ENCODE measurements at regions not wholly inside any gene's neighbourhood (a gene's known extent, or its start where the extent isn't known, plus 50 kb on each side); places are given as distances from the start of the nearest gene placed in this dataset.
"Not testable (repeated sequence)": the region's sequence is repeated elsewhere in the genome, so short reads cannot be mapped to it uniquely, and the experiment has no call there.

GRCh38 chr20:19916531-19917485 is 100.4 kb upstream of the NAA20 start:
- in situ Hi-C loops (cut with HindIII; ENCODE audit: low pct_unique_long_range_greater_than_20kb, low sequenced_read_pairs): no loop called here
- no peak for TF ChIP-seq JUND (IDR thresholded peaks at IDR 0.05; ENCODE audit: low read depth)
- DNase-seq (ENCODE audit: low read depth in 1 of 2, low spot score in 1 of 2): no peak

GRCh38 chr20:19918965-19919329 is 98.2 kb upstream of the NAA20 start:
- in situ Hi-C loops (cut with HindIII; ENCODE audit: low pct_unique_long_range_greater_than_20kb, low sequenced_read_pairs): no loop called here
- TF ChIP-seq JUND (IDR thresholded peaks at IDR 0.05; ENCODE audit: low read depth): no peak
- DNase-seq (ENCODE audit: low read depth in 1 of 2, low spot score in 1 of 2): no peak

DNA sequence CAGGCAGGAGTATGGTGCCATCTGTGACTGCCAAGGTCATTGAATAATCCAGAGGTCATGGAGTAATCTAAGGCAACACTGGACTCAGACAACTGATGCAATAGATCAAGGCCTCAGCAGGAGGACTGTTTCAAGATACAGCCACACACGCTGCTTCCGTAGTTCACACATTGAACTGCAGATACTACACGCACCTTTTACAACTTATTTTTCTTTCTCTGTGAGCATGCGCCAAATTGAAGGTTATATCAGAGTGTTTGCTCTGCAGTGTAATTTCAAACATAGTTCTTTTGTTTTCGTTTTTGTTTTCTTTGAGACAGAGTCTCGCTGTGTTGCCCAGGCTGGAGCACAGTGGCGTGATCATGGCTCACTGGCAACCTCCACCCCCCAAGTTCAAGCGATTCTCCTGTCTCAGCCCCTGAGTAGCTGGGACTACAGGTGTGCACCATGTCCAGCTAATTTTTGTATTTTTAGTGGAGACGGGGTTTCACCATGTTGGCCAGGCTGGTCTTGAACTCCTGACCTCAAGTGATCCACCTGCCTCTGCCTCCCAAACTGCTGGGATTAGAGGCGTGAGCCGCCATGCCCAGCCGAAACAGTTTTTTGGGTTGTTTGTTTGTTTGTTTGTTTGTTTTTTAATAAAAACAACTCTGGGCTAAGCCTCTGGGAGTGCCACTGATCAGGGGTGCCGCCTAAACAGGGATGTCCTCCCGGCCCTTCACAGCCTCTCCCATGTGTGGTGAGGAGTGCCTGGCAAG is 96.6 kb upstream of the NAA20 start:
- no peak for TF ChIP-seq JUND (IDR thresholded peaks at IDR 0.05; ENCODE audit: low read depth)
- DNase-seq (ENCODE audit: low read depth in 1 of 2, low spot score in 1 of 2): no peak
- in situ Hi-C loops (cut with HindIII; ENCODE audit: low pct_unique_long_range_greater_than_20kb, low sequenced_read_pairs): no loop called here

DNA sequence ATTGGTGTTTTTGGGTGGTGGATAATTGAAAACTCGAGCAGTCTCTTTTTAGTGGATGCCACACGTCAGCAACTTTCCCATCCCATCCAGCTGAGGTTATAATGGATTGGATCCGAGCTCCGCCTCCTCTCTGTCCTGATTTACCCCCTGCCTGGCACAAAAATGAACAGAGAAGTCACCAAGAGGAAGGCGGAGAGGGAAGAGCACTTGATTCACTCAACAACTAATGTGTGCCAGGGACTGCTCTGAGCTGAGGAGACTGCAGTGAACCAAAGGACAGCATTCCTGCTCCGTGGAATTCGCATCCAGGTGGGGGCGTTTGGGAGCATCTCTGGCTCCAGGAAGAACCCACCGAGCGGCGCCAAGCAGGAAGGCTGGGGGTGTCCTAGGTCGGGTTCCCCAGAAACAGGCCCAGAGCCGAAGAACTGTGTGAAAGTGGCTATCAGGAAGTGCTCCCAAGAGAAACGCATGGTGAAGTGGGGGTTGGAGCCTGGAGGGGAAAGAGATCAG is 95.8 kb upstream of the NAA20 start:
- in situ Hi-C loops (cut with HindIII; ENCODE audit: low pct_unique_long_range_greater_than_20kb, low sequenced_read_pairs): no loop called here

DNA sequence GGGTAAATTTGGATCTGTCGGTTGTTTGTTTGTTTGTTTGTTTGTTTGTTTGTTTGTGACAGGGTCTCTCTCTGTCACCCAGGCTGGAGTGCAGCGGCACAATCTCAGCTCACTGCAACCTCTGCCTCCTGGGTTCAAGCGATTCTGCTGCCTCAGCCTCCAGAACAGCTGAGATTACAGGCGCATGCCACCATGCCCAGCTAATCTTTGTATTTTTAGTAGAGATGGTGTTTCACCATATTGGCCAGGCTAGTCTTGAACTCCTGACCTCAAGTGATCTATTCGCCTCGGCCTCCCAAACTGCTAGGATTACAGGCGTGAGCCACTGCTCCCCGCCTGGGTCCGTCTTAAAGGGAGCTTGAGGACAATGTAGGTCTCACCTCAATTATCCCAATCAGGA is 95.3 kb upstream of the NAA20 start:
- DNase-seq (ENCODE audit: low read depth in 1 of 2, low spot score in 1 of 2); in situ Hi-C loops (cut with HindIII; ENCODE audit: low pct_unique_long_range_greater_than_20kb, low sequenced_read_pairs): not testable (repeated sequence)

More for the DNA sequence above, 95.8 kb upstream of the NAA20 start:
- TF ChIP-seq JUND (IDR thresholded peaks at IDR 0.05; ENCODE audit: low read depth): no peak
- DNase-seq (ENCODE audit: low read depth in 1 of 2, low spot score in 1 of 2): no peak

- DNase-seq (ENCODE audit: low read depth in 1 of 2, low spot score in 1 of 2): no peak
- no peak for TF ChIP-seq JUND (IDR thresholded peaks at IDR 0.05; ENCODE audit: low read depth)
- in situ Hi-C loops (cut with HindIII; ENCODE audit: low pct_unique_long_range_greater_than_20kb, low sequenced_read_pairs): no loop called here
Measured at GRCh38 chr20:19922716-19923115, 94.4 kb upstream of the NAA20 start.

DNA sequence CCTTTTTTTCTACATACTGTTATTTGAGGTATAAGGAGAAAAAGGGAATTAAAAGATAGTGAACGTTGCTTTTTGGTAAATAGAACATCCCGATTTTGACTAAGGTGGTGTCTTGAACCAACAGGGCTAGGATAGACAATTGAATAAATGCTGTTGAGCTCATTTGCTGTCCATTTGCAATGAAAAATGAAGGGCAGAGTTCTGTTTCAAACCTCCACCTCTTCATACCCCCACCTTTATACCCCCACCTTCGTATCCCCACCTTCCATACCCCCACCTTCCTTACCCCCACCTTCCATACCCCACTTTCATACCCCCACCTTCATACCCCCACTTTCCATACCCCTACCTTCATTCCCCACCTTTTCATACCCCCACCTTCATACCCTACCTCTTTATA is 93.4 kb upstream of the NAA20 start:
- DNase-seq (ENCODE audit: low read depth in 1 of 2, low spot score in 1 of 2): no peak
- in situ Hi-C loops (cut with HindIII; ENCODE audit: low pct_unique_long_range_greater_than_20kb, low sequenced_read_pairs): no loop called here
- no peak for TF ChIP-seq JUND (IDR thresholded peaks at IDR 0.05; ENCODE audit: low read depth)

DNA sequence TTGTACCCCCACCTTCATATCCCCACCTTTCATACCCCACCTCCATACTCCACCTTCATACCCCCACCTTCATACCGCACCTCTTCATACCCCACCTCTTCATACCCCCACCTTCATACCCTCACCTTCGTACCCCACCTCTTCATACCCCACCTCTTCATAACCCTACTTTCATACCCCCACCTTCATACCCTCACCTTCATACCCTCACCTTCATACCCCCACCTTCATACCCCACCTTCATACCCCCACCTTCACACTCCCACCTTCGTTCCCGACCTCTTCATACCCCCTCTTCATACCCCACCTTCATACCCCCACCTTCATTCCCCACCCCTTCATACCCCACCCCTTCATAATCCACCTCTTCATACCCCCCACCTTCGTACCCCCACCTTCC is 92.9 kb upstream of the NAA20 start:
- in situ Hi-C loops (cut with HindIII; ENCODE audit: low pct_unique_long_range_greater_than_20kb, low sequenced_read_pairs): no loop called here
- TF ChIP-seq JUND (IDR thresholded peaks at IDR 0.05; ENCODE audit: low read depth): no peak
- no peak for DNase-seq (ENCODE audit: low read depth in 1 of 2, low spot score in 1 of 2)

DNA sequence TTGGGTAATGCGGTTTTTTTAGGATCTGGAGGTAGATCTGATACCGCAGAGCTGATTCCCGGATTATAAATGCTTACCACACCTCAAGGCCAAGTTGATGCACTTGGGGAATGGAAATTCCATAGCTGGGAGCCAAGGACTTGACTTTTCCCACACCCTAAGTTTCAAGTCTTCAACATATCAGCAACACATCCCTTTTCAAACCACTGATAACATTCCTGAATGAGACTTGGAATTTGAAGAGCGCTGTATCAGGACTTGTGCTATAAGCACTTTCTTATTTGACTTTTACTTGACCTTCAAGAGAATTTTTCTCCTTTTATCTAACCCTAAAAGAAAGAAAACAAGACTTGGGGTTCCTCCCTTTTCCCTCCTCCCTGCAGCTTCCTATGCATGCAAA is 90.6 kb upstream of the NAA20 start:
- in situ Hi-C loops (cut with HindIII; ENCODE audit: low pct_unique_long_range_greater_than_20kb, low sequenced_read_pairs): no loop called here
- no peak for DNase-seq (ENCODE audit: low read depth in 1 of 2, low spot score in 1 of 2)

DNA sequence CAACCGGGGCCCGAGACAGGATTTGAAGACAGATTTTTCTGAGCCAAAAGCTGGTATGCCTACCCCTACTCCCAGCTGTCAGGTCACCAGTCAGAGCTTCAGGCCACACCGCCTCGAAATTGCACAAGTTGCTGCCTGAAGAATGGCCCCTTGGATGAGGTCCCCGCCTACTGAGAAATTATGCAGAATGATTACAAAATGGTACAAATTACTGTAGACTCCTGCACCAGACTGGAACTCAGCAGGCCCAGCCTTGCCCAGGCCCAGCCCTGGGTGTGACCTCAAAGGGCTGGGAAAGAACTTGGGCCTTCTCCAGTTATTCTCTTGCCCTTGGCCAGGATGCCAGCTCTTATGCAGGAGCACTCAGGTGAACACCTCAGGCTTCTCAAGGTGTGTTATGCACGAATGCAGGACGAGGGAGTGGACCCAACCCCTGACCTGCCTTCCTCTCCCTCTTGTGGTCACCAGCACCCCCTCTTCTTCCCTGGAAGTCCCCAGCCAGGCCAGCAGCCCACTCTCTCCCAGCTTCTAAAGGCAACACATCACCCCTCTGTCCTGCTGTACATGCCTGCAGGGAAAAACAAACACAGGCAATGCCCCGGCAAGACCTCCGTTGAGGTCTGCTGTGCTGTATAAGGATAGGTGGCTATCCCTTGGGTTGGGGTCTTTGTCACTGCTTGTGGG is 88.7 kb upstream of the NAA20 start:
- in situ Hi-C loops (cut with HindIII; ENCODE audit: low pct_unique_long_range_greater_than_20kb, low sequenced_read_pairs): no loop called here
- no peak for TF ChIP-seq JUND (IDR thresholded peaks at IDR 0.05; ENCODE audit: low read depth)
- peak in 1 of 2 experiments; percentile 18 for DNase-seq (ENCODE audit: low read depth in 1 of 2, low spot score in 1 of 2)

More for the DNA sequence above, 90.6 kb upstream of the NAA20 start:
- TF ChIP-seq JUND (IDR thresholded peaks at IDR 0.05; ENCODE audit: low read depth): no peak

DNA sequence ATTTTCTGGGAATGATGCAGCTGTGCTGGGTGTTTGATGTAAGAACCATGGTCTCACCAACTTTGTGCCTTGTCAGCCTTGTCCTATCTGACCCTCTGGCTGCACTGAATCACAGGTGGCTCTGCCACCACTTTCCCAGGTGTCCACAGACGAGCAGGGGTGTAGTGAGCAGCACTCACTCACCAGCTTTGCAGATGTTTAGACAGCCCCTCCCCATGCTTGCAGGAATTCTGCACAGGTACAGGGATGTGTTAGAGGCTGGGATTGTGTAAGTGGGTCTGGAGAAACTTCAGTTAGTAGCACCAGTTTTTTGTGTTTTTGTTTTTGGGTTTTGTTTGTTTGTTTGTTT is 88.2 kb upstream of the NAA20 start:
- no peak for TF ChIP-seq JUND (IDR thresholded peaks at IDR 0.05; ENCODE audit: low read depth)
- in situ Hi-C loops (cut with HindIII; ENCODE audit: low pct_unique_long_range_greater_than_20kb, low sequenced_read_pairs): no loop called here
- DNase-seq (ENCODE audit: low read depth in 1 of 2, low spot score in 1 of 2): no peak

- in situ Hi-C loops (cut with HindIII; ENCODE audit: low pct_unique_long_range_greater_than_20kb, low sequenced_read_pairs): no loop called here
- no peak for DNase-seq (ENCODE audit: low read depth in 1 of 2, low spot score in 1 of 2)
- TF ChIP-seq JUND (IDR thresholded peaks at IDR 0.05; ENCODE audit: low read depth): no peak
Measured at GRCh38 chr20:19929481-19930145, 87.5 kb upstream of the NAA20 start.

All from T47D (cell line).